HCT116 (cell line): ENCODE measurements at regions not wholly inside any gene's neighbourhood (a gene's known extent, or its start where the extent isn't known, plus 50 kb on each side); places are given as distances from the start of the nearest gene placed in this dataset.

Source experiments
- ATAC-seq: fragments of 200-7000 bp; cut with Tn5 transposase; 2 replicates; pipeline ENCODE4 v1.9.1; 2020; ENCODE audit warnings: mild to moderate bottlenecking, moderate library complexity
- BruUV-seq: library from RNA; stranded (reverse); fragments of 400-500 nt; replicated peaks from 2 replicates; lab custom pipeline; 2021; lab: Mats Ljungman, UMichigan
- CTCF ChIA-PET: fragments of 300-600 bp; sonication (Branson Sonifier 250); formaldehyde crosslinking; loops from one replicate; lab custom pipeline; 2021; ENCODE audit warnings: antibody characterized with exemption; lab: Charles Lee
- POLR2A ChIA-PET: fragments of 300-600, 350-600 bp; sonication (Branson Sonifier 250); formaldehyde crosslinking; loops from one replicate; lab custom pipeline; 2021; ENCODE audit warnings: antibody characterized with exemption; lab: Charles Lee
- RAD21 ChIA-PET, 2 experiments: fragments of 300-600 bp; sonication (Branson Sonifier 250); formaldehyde crosslinking; loops; one replicate each; lab custom pipeline; 2023; ENCODE audit warnings: low total read pairs in 2 of 2; ENCODE audit not compliant: uncharacterized antibody in 2 of 2, unreplicated experiment in 2 of 2, low non-redundant PET in 1 of 2; lab: Charles Lee
- DNase-seq: peaks from one replicate; pipeline ENCODE4 v3.0.0-alpha.2; 2010; ENCODE audit warnings: low read depth, low spot score
- H2AFZ ChIP-seq: fragments of 200-600 bp; shearing (Covaris generic), sonication (generic); 2 replicates; pipeline ENCODE4 v1.6.1; 2017; ENCODE audit warnings: low read depth, mixed run types, mixed read lengths, antibody characterized with exemption, low read length; ENCODE audit not compliant: poor library complexity, severe bottlenecking
- H3K27ac ChIP-seq: 2 replicates; pipeline ENCODE4 v1.5.1; 2012; ENCODE audit warnings: low read depth, low read length
- H3K27me3 ChIP-seq: fragments of 200-600 bp; sonication (generic); 2 replicates; pipeline ENCODE4 v1.6.1; 2016; ENCODE audit warnings: mixed run types, low read length, mixed read lengths; ENCODE audit not compliant: insufficient read depth
- H3K36me3 ChIP-seq, 2 experiments: fragments of 200-500 bp in 1 of 2; fragments of 200-600 bp in 1 of 2; sonication (Bioruptor generic) in 1 of 2; sonication (generic) in 1 of 2; 2 replicates each; pipeline versions ENCODE4 v1.5.1 to v1.6.1; 2014 to 2016; ENCODE audit warnings: low read length in 2 of 2, inconsistent platforms in 1 of 2, mixed read lengths in 1 of 2, mixed run types in 1 of 2; ENCODE audit not compliant: insufficient read depth in 2 of 2, control insufficient read depth in 1 of 2
- H3K4me1 ChIP-seq, 2 experiments: fragments of 200-600 bp in 1 of 2; sonication (generic) in 1 of 2; 2 replicates each; pipeline versions ENCODE4 v1.5.1 to v1.6.1; 2012 to 2017; ENCODE audit warnings: low read length in 2 of 2, inconsistent platforms in 1 of 2, mild to moderate bottlenecking in 1 of 2, mixed read lengths in 1 of 2, mixed run types in 1 of 2, moderate library complexity in 1 of 2; ENCODE audit not compliant: insufficient read depth in 2 of 2, control insufficient read depth in 1 of 2
- H3K4me2 ChIP-seq: fragments of 200-600 bp; sonication (generic); 2 replicates; pipeline ENCODE4 v1.6.1; 2017; ENCODE audit warnings: mixed run types, low read length, mixed read lengths
- H3K4me3 ChIP-seq, 2 experiments: fragments of 200-600 bp in 1 of 2; sonication (generic) in 1 of 2; replicated peaks in 1 of 2; 2 replicates each; pipeline ENCODE4 v1.5.1; 2011 to 2016; ENCODE audit warnings: low read length in 2 of 2, control low read depth in 1 of 2, low read depth in 1 of 2, mild to moderate bottlenecking in 1 of 2, mixed read lengths in 1 of 2, mixed run types in 1 of 2
- H3K79me2 ChIP-seq: fragments of 200-600 bp; sonication (generic); 2 replicates; pipeline ENCODE4 v1.6.1; 2017; ENCODE audit warnings: mild to moderate bottlenecking, mixed run types, low read length, moderate library complexity, mixed read lengths; ENCODE audit not compliant: insufficient read depth
- H3K9ac ChIP-seq: fragments of 200-600 bp; sonication (generic); 2 replicates; pipeline ENCODE4 v1.6.1; 2016; ENCODE audit warnings: low read length, mixed read lengths
- H3K9me2 ChIP-seq: fragments of 200-600 bp; sonication (generic), shearing (Covaris generic); 2 replicates; pipeline ENCODE4 v1.6.1; 2017; ENCODE audit warnings: mixed run types, mild to moderate bottlenecking, moderate library complexity; ENCODE audit not compliant: insufficient read depth
- H3K9me3 ChIP-seq, 2 experiments: fragments of 200-500 bp in 1 of 2; fragments of 200-600 bp in 1 of 2; sonication (Bioruptor generic) in 1 of 2; sonication (generic) in 1 of 2; 2 replicates each; pipeline ENCODE4 v1.6.1; 2014 to 2017; ENCODE audit warnings: low read length in 2 of 2, mixed read lengths in 2 of 2, inconsistent platforms in 1 of 2, low read depth in 1 of 2, mild to moderate bottlenecking in 1 of 2, mixed run types in 1 of 2, moderate library complexity in 1 of 2; ENCODE audit not compliant: control insufficient read depth in 1 of 2, insufficient read depth in 1 of 2
- H4K20me1 ChIP-seq: fragments of 200-600 bp; sonication (generic), shearing (Covaris generic); 2 replicates; pipeline ENCODE4 v1.6.1; 2017; ENCODE audit warnings: mixed run types, mild to moderate bottlenecking, moderate library complexity; ENCODE audit not compliant: insufficient read depth
- EGR1 ChIP-seq: IDR thresholded peaks from 2 replicates; pipeline ENCODE4 v1.6.1; 2012; ENCODE audit warnings: low read depth
- RAD21 ChIP-seq: IDR thresholded peaks from 2 replicates; pipeline ENCODE4 v1.6.1; 2012; ENCODE audit warnings: low read depth, mild to moderate bottlenecking
- SIN3A ChIP-seq: IDR thresholded peaks from 2 replicates; pipeline ENCODE4 v1.6.1; 2012; ENCODE audit warnings: low read depth
- SP1 ChIP-seq: IDR thresholded peaks from 2 replicates; pipeline ENCODE4 v1.6.1; 2012; ENCODE audit warnings: low read depth
- SRF ChIP-seq: IDR thresholded peaks from 2 replicates; pipeline ENCODE4 v1.6.1; 2012; ENCODE audit warnings: low read depth
- YY1 ChIP-seq: IDR thresholded peaks from 2 replicates; pipeline ENCODE4 v1.6.1; 2011; ENCODE audit warnings: low read length, low read depth, moderate library complexity, mild to moderate bottlenecking; ENCODE audit not compliant: insufficient replicate concordance; ENCODE audit errors: extremely low read depth
- ZFX ChIP-seq: fragments of 450-650 bp; IDR thresholded peaks from 2 replicates; pipeline ENCODE4 v1.6.1; 2017
- intact Hi-C: fragments of 100-400 bp; cut with micrococcal nuclease; formaldehyde crosslinking; loops from 2 replicates; pipeline ENCODE4 v1.10.0; 2022
- TF ChIP-seq, protein P1 (sequence below): IDR thresholded peaks from 2 replicates; pipeline ENCODE4 v1.6.1; 2012; ENCODE audit warnings: low read depth
- TF ChIP-seq, protein P2 (sequence below), 3 experiments: fragments of 200-600 bp in 1 of 3; sonication (generic) in 1 of 3; IDR thresholded peaks in 2 of 3; conservative IDR thresholded peaks in 1 of 3; 2 replicates each; pipeline ENCODE4 v1.5.1; 2012 to 2017; ENCODE audit warnings: low read depth in 2 of 3, low read length in 2 of 3, antibody characterized with exemption in 1 of 3, borderline replicate concordance in 1 of 3, control low read depth in 1 of 3, mild to moderate bottlenecking in 1 of 3, mixed read lengths in 1 of 3, mixed run types in 1 of 3, moderate library complexity in 1 of 3; ENCODE audit not compliant: insufficient read depth in 1 of 3

DNA sequence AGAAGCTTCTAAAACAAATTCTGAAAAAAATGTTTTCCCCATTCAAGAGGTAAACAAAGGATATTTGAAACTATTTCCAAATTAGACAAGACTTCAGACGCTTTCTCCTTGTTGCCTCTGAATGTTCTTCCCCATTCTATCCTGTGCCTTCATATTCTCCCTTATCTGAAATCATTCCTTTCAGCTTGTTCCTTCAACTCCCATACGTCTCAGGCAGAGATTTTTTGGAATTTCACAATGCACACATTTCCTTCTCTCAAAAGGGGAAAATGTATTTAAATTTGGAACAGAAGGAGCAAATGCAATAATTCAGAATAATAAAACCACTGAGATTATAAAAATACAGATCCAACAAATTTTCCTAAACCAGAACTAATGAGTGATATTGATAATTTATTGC is 198.7 kb upstream of the IVNS1ABP start:
- ATAC-seq (no peak), DNase-seq (no peak)
- no peaks in the 10 kb centered on the region for H3K27me3 ChIP-seq
- H3K4me3 ChIP-seq, result no peak overlapping the region
- POLR2A ChIA-PET, result no interaction called here
- H3K9ac ChIP-seq, result no peak overlapping the region
- H3K4me2 ChIP-seq, result no peak overlapping the region
- TF ChIP-seq EGR1 (no peak), ZFX (no peak)
- no peak overlapping the region for H3K27ac ChIP-seq
- RAD21 ChIA-PET, result no interaction called here
- no TSS peak for BruUV-seq
- no peaks in the 10 kb centered on the region for H3K9me2 ChIP-seq
- intact Hi-C loops, result no loop called here
- H3K4me1 ChIP-seq, result no peaks in the 10 kb centered on the region
- no peaks in the 10 kb centered on the region for H3K36me3 ChIP-seq
- H3K9me3 ChIP-seq, result peaks cover 3 to 4% of the 10 kb centered on the region in 2 experiments; a peak in 2 of 4 replicates
- H2AFZ ChIP-seq, result no peak overlapping the region
- CTCF ChIA-PET, result no interaction called here
- H3K79me2 ChIP-seq, result no peaks in the 10 kb centered on the region
- no peaks in the 10 kb centered on the region for H4K20me1 ChIP-seq

DNA sequence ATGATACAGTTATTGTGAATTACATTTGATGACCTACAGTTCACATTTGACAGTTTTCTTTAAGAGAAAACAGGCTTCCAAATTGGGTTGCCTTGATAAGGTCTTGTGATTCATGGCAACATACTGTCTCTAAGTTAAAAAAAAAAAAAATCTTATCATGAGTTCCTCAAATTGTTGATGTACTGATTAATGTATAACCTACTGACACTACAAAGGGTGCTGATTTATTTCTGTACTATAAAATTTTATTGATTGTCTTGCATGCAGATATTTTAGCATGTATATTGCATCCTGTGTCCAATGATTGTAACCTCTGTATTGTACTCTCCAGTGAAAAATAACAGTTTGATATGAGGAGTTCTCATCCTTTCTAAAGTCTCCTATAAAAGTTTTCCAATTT is 197.3 kb upstream of the IVNS1ABP start:
- H3K36me3 ChIP-seq, result no peaks in the 10 kb centered on the region
- no peaks in the 10 kb centered on the region for H3K79me2 ChIP-seq
- BruUV-seq, result no TSS peak
- H4K20me1 ChIP-seq, result no peaks in the 10 kb centered on the region
- H3K27ac ChIP-seq, result no peak overlapping the region
- H3K9me2 ChIP-seq, result no peaks in the 10 kb centered on the region
- H3K9me3 ChIP-seq, result peaks cover 3 to 4% of the 10 kb centered on the region in 2 experiments; a peak in 2 of 4 replicates
- H3K4me2 ChIP-seq, result no peak overlapping the region
- no peak overlapping the region for H3K4me3 ChIP-seq
- TF ChIP-seq SRF, result no peak
- POLR2A ChIA-PET, result no interaction called here
- H3K4me1 ChIP-seq, result no peaks in the 10 kb centered on the region
- no peak overlapping the region for H3K9ac ChIP-seq
- DNase-seq (no peak), ATAC-seq (no peak)
- RAD21 ChIA-PET, result no interaction called here
- CTCF ChIA-PET, result no interaction called here
- H3K27me3 ChIP-seq, result no peaks in the 10 kb centered on the region
- intact Hi-C loops, result no loop called here
- H2AFZ ChIP-seq, result no peak overlapping the region

DNA sequence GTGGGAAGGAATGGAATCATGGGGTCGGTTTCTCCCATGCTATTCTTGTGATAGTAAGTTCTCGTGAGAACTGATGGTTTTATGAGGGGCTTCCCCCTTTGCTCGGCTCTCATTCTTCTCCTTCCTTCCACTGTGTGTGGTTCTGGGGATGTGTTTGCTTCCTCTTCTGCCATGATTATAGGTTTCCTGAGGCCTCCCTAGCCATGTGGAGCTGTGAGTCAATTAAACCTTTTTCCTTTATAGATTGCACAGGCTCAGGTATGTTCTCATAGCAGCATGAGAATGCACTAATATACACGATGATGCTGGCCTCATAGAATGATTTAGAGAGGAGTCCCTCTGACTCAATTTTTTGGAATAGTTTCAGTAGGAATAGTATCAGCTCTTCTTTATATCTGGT is 195.4 kb upstream of the IVNS1ABP start:
- no peak overlapping the region for H3K9ac ChIP-seq
- no peaks in the 10 kb centered on the region for H4K20me1 ChIP-seq
- ChIA-PET RAD21 (no interaction called here), CTCF (no interaction called here), POLR2A (no interaction called here)
- no peaks in the 10 kb centered on the region for H3K36me3 ChIP-seq
- H3K9me2 ChIP-seq, result no peaks in the 10 kb centered on the region
- ATAC-seq, result no peak
- no TSS peak for BruUV-seq
- H3K4me2 ChIP-seq, result no peak overlapping the region
- H3K4me1 ChIP-seq, result no peaks in the 10 kb centered on the region
- H2AFZ ChIP-seq, result no peak overlapping the region
- no peak overlapping the region for H3K4me3 ChIP-seq
- H3K79me2 ChIP-seq, result no peaks in the 10 kb centered on the region
- peaks cover 1 to 2% of the 10 kb centered on the region in 2 experiments; a peak in 1 of 4 replicates for H3K9me3 ChIP-seq
- H3K27me3 ChIP-seq, result no peaks in the 10 kb centered on the region
- no peak for DNase-seq
- H3K27ac ChIP-seq, result no peak overlapping the region
- intact Hi-C loops, result no loop called here
- no peak for TF ChIP-seq SP1
- no peak for TF ChIP-seq SIN3A
- TF ChIP-seq, protein P1, sequence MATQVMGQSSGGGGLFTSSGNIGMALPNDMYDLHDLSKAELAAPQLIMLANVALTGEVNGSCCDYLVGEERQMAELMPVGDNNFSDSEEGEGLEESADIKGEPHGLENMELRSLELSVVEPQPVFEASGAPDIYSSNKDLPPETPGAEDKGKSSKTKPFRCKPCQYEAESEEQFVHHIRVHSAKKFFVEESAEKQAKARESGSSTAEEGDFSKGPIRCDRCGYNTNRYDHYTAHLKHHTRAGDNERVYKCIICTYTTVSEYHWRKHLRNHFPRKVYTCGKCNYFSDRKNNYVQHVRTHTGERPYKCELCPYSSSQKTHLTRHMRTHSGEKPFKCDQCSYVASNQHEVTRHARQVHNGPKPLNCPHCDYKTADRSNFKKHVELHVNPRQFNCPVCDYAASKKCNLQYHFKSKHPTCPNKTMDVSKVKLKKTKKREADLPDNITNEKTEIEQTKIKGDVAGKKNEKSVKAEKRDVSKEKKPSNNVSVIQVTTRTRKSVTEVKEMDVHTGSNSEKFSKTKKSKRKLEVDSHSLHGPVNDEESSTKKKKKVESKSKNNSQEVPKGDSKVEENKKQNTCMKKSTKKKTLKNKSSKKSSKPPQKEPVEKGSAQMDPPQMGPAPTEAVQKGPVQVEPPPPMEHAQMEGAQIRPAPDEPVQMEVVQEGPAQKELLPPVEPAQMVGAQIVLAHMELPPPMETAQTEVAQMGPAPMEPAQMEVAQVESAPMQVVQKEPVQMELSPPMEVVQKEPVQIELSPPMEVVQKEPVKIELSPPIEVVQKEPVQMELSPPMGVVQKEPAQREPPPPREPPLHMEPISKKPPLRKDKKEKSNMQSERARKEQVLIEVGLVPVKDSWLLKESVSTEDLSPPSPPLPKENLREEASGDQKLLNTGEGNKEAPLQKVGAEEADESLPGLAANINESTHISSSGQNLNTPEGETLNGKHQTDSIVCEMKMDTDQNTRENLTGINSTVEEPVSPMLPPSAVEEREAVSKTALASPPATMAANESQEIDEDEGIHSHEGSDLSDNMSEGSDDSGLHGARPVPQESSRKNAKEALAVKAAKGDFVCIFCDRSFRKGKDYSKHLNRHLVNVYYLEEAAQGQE, result no peak
- TF ChIP-seq YY1, result no peak
- TF ChIP-seq RAD21, result no peak
- TF ChIP-seq, protein P2, sequence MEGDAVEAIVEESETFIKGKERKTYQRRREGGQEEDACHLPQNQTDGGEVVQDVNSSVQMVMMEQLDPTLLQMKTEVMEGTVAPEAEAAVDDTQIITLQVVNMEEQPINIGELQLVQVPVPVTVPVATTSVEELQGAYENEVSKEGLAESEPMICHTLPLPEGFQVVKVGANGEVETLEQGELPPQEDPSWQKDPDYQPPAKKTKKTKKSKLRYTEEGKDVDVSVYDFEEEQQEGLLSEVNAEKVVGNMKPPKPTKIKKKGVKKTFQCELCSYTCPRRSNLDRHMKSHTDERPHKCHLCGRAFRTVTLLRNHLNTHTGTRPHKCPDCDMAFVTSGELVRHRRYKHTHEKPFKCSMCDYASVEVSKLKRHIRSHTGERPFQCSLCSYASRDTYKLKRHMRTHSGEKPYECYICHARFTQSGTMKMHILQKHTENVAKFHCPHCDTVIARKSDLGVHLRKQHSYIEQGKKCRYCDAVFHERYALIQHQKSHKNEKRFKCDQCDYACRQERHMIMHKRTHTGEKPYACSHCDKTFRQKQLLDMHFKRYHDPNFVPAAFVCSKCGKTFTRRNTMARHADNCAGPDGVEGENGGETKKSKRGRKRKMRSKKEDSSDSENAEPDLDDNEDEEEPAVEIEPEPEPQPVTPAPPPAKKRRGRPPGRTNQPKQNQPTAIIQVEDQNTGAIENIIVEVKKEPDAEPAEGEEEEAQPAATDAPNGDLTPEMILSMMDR (IDR thresholded peaks at IDR 0.05 in 2 of 3, conservative IDR thresholded peaks at IDR 0.05 in 1 of 3; ENCODE audit: borderline replicate concordance in 1 of 3, insufficient read depth in 1 of 3, low read depth in 2 of 3, low read length in 2 of 3), result no peak
